ENCODE measurements at regions not wholly inside any gene's neighbourhood (a gene's known extent, or its start where the extent isn't known, plus 50 kb on each side); places are given as distances from the start of the nearest gene placed in this dataset.

DNA sequence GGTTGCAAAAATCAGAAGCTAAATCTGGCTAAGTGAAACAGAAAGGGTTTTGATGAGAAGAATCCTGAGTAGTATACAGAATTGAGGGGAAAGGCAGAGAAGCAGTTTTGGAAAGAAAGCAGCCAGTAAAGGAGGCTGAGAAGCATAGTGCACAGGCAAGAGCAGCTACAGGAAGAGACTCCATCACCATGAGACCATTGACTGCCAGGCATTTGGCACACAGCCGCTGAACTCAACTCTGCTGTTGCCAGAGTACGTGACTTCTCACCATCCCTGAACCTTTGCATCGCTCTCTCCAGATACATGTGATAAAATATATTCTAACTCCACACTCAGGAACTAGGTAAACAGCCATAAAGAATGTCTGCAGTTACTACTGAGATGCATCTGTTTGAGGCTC, 128.3 kb upstream of the C1orf21 start:
- TF ChIP-seq, protein P1, sequence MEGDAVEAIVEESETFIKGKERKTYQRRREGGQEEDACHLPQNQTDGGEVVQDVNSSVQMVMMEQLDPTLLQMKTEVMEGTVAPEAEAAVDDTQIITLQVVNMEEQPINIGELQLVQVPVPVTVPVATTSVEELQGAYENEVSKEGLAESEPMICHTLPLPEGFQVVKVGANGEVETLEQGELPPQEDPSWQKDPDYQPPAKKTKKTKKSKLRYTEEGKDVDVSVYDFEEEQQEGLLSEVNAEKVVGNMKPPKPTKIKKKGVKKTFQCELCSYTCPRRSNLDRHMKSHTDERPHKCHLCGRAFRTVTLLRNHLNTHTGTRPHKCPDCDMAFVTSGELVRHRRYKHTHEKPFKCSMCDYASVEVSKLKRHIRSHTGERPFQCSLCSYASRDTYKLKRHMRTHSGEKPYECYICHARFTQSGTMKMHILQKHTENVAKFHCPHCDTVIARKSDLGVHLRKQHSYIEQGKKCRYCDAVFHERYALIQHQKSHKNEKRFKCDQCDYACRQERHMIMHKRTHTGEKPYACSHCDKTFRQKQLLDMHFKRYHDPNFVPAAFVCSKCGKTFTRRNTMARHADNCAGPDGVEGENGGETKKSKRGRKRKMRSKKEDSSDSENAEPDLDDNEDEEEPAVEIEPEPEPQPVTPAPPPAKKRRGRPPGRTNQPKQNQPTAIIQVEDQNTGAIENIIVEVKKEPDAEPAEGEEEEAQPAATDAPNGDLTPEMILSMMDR (conservative IDR thresholded peaks at IDR 0.05 in 1 of 2, IDR thresholded peaks at IDR 0.05 in 1 of 2; ENCODE audit: extremely low read depth in 1 of 2, insufficient read depth in 1 of 2, low read depth in 1 of 2, low read length in 2 of 2) = no peak
- TF ChIP-seq EZH2 (IDR thresholded peaks at IDR 0.05; ENCODE audit: borderline replicate concordance, low read length) = no peak
